ENCODE measurements at regions not wholly inside any gene's neighbourhood (a gene's known extent, or its start where the extent isn't known, plus 50 kb on each side); places are given as distances from the start of the nearest gene placed in this dataset.
"Not testable (repeated sequence)": the region's sequence is repeated elsewhere in the genome, so short reads cannot be mapped to it uniquely, and the experiment has no call there.

DNA sequence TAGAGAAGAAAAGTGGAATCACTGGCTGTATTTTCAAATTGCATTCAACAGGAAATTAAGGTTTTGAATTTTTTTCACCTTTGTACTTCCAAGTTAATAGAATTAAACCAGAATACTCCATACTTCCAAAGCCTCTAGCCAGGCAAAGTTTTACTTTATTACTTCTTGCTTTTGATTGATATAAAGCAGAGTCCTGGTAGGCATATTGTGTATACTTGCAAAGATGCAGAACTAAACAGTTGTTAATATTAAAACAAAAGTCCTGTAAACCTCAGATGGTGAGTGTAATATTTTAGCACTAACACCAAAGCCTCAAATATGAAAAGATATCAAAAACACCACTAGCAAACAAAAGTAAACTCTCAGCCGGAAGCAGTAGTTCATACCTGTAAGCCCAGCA lies 107.2 kb upstream of the C2CD4B start:
- DNase-seq (ENCODE audit: low spot score), result no peak

DNA sequence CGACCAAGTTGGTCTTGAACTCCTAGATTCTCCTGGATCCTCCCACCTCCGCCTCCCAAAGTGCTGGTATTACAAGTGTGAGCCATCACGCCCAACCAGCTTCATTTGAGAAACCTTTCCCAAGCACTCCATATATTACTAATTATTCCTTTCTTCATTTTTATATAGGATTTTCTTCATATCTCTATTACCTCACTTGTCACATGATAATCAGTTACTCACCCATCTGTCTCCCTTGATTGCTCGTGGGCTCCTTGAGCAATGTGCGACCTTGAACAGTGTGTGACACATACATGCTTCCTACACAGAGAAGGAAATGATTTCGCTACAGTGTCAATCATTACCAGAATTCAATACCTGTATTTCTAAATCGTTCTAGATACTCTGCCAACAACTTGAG lies 110.7 kb upstream of the C2CD4B start:
- no peak for DNase-seq (ENCODE audit: low spot score)

GRCh38 chr15:62277816-62278394 lies 112.8 kb upstream of the C2CD4B start:
- DNase-seq (ENCODE audit: low spot score), result no peak

GRCh38 chr15:62278534-62278933 lies 113.4 kb upstream of the C2CD4B start:
- no peak for DNase-seq (ENCODE audit: low spot score)

- no peak for DNase-seq (ENCODE audit: low spot score)
These were observed 114.0 kb upstream of the C2CD4B start for GRCh38 chr15:62279041-62279440.

GRCh38 chr15:62280625-62281024 lies 115.5 kb upstream of the C2CD4B start:
- DNase-seq (ENCODE audit: low spot score), result no peak

DNA sequence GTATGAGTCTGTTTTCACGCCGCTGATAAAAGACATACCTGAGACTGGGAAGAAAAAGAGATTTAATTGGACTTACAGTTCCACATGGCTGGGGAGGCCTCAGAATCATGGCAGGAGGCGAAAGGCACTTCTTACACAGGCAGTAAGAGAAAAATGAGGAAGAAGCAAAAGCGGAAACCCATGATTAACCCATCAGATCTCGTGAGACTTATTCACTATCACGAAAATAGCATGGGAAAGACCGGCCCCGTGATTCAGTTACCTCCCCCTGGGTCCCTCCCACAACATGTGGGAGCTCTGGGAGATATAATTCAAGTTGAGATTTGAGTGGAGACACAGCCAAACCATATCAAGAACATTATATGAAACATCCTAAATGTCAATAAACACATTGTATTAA lies 116.7 kb upstream of the C2CD4B start:
- DNase-seq (ENCODE audit: low spot score), result not testable (repeated sequence)

GRCh38 chr15:62287066-62287857 lies 122.2 kb upstream of the C2CD4B start:
- no peak for DNase-seq (ENCODE audit: low spot score)

- no peak for DNase-seq (ENCODE audit: low spot score)
These were observed 123.4 kb upstream of the C2CD4B start for GRCh38 chr15:62288361-62289017.

- no peak for DNase-seq (ENCODE audit: low spot score)
These were observed 126.2 kb upstream of the C2CD4B start for GRCh38 chr15:62291262-62291661.

DNA sequence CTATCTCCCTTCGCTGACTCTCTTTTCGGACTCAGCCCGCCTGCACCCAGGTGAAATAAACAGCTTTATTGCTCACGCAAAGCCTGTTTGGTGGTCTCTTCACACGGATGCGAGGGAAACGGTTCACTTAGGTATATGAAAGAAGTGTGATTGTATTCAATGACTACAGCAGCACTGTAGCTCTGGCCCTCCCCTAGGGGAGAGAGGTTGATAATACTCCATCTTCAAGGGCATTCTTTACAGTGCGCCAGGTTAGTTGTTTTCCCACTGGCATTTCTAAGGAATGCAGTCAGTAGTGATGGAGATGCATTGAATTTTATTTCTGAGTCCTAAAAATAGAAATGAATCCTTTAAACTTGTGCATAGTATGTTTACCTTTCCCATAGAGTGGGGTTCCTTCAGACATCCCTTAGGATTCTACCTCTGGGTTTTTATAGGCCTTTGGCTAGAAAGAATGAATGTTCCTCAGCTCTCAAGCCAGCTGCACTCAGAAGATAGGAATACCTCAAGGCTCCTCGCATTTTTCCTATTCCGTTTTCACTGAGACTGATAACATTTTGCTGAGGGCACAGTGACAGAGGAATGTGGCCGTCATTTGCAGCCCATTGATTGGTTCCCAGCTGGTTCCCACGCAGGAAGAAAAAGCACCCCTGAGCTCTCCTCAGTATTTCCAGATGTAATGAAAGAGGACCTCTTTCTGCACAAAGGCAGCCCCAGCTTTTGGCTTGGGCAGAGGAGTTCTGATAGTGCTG lies 131.8 kb upstream of the C2CD4B start:
- no peak for DNase-seq (ENCODE audit: low spot score)

GRCh38 chr15:62297522-62297921 lies 132.4 kb upstream of the C2CD4B start:
- no peak for DNase-seq (ENCODE audit: low spot score)

DNA sequence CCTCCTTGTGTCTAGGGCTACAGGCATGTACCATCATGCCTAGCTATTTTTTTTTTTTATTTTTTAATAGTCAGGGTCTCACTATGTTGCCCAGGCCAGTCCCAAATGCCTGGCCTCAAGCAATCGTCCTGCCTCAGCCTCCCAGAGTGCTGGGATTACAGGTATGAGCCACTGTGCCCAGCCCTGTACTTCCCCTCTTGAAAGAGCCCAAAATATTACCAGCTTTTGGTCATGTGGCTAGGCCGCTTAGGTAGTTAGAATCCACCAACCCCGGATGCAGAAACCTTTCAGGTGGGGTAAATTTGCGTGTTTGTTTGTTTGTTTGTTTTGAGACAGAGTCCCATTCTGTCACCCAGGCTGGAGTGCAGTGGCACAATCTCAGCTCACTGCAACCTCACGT lies 132.8 kb upstream of the C2CD4B start:
- DNase-seq (ENCODE audit: low spot score), result no peak

DNA sequence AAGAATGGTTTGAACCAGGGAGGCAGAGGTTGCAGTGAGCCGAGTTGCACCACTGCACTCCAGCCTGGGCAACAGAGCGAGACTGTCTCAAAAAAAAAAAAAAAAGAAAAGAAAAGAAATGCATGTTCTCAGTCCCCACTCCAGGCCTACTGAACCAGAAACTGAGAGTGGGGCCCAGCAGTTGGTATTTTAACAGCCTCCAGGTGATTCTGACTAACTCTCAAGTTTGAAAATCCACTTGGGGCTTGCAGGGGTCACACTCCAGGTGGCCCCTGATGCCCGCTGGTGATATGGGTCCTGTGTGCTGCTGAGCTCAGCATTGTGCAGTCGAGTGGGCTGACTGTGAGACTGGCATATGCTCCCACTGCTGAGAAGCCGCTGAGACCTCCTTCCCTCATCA lies 133.7 kb upstream of the C2CD4B start:
- no peak for DNase-seq (ENCODE audit: low spot score)

- DNase-seq (ENCODE audit: low spot score), result no peak
These were observed 134.5 kb upstream of the C2CD4B start for GRCh38 chr15:62299541-62299940.

DNA sequence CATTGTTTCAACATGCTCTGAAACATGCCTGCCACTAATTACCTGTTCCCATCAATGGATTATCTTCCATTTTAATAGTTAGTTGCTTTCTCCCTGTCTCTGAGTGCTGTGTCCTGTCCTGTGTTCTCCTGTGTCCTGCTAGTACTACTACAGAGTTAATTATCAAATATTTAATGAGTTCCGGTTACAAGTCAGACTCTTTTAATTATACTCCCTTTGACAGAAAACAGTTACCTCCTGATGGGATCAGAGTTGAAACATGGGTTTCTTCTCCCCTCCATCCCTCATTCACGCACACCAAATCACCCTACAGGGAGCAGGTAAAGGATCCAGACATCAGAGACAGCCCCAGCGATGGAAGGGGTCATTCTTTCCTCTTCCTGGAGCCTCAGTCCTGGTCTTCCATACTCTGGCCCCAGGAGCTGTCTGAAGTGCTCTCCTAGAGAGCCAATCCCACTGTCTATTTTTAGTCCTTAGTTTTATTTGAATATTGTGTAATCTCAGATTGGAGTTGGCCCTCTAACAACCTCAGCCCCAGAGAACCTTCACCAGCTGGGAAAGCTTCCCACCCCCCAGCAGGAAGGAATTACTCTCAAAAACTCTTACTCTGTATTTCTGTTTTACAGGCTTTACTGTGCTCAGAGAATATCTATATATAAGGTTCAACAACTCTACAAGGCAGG lies 137.0 kb upstream of the C2CD4B start:
- DNase-seq (ENCODE audit: low spot score), result no peak

DNA sequence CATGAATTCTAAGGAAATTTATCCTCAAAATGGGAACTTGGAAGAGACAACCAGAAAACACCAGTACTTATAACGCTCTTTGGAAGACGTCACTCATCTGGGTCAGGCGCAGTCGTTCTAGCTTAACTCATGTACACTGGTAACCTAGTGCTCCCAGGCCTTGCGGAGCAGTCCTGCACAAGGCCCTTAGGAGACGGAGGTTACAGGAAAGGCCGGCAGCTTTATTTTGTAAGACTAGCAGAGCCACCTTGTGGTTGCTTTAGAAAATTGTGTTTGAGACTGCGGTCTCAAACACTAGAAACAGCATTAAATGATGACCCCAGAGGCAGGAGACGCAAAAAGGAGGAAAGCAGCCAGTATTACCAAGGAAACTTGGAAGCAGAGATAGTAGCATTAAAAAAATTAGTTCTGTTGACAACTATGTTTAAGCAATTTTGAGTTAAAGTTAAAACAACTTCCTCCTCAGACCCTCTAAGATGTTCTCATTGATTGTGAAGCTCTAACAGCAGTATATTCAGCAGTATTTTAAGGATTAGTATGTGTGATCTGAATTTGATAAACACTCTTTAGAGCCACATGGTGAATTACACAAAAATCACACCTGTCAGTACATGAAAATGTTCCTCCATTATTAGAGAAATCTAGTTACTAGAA lies 141.9 kb upstream of the C2CD4B start:
- peak; percentile 64 for DNase-seq (ENCODE audit: low spot score)

DNA sequence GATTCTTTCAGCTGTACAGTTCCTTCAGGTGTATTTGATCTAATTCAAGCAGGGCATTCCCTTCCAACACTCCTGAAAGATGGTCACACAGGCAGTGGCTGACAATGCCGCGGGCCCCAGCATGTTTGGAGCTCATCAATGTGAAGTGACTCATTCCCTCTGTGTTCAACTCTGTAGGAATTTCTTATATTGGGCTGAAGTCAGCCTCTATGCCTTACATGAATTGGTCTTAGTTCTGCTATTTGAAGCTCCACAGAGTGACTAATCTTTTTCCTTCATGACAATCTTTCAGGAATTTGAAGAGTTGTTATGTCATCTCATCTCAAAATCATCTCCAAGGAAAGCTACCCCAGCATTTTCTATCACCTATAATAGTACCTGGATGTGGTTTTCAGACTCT lies 142.5 kb upstream of the C2CD4B start:
- DNase-seq (ENCODE audit: low spot score), result no peak

DNA sequence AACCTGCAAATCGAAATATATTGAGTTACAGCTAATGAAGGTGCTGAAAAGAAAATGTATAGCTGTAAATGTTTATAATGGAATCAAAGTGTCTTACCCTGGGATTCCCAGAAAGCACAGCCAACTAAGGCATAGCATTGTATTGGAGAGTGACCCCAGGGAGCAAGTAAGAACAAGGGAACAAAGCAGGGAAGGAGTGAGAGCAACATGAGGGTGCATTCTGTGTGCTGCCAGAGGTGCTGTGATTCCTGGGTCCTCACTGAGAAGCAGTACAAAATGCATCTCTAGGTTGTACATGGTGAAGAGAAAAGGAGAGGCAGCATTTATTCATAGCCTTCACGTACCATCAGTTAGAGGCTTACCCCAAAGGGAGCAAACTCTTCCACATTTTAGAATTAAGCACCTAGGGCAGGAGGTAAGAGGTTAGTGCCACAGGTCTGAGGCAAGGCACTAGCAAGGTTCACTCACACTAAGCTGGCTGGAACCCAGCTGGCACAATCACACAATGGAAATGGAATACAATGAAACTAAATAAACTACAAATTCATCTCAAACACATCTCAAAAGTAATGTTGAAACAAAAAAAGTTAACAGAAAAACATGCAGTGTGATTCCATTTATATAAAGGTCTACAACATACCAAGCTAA lies 151.5 kb upstream of the C2CD4B start:
- no peak for DNase-seq (ENCODE audit: low spot score)

DNA sequence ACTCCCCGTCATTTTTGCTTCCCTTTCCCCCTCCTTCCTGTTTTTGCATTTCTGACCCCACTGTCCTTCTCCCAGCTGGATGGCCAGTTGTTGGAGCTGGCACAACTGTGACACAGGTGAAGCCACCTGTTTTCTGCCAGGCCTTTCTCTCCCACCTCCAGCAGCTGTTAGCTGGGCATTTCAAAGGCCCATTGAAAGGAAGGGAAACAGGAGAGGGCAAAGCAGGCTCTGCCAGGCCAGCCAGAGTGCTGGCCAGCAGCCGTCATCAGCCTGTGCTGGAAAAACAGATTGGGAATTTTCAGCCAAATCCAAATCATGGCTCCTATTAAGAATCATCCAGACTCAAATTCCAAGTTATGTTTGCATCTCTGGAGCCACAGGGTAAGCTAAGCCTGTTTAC lies 155.2 kb upstream of the C2CD4B start:
- no peak for DNase-seq (ENCODE audit: low spot score)

GRCh38 chr15:62323353-62323890 lies 158.3 kb upstream of the C2CD4B start:
- DNase-seq (ENCODE audit: low spot score), result no peak

Measured in HuH-7.5 (cell line).